ENCODE measurements at regions not wholly inside any gene's neighbourhood (a gene's known extent, or its start where the extent isn't known, plus 50 kb on each side); places are given as distances from the start of the nearest gene placed in this dataset.

- no peaks in the 10 kb centered on the region for H3K9me2 ChIP-seq (ENCODE audit: insufficient read depth)
- intact Hi-C loops (cut with micrococcal nuclease), result no loop called here
- ChIA-PET RAD21 (ENCODE audit: low non-redundant PET in 1 of 2, low total read pairs in 2 of 2, uncharacterized antibody in 2 of 2, unreplicated experiment in 2 of 2) (no interaction called here), CTCF (no interaction called here), POLR2A (no interaction called here)
- no peaks in the 10 kb centered on the region for H3K4me1 ChIP-seq (ENCODE audit: control insufficient read depth in 1 of 2, insufficient read depth in 2 of 2, low read length in 2 of 2)
- no peaks in the 10 kb centered on the region for H3K27me3 ChIP-seq (ENCODE audit: insufficient read depth, low read length)
- no peaks in the 10 kb centered on the region for H3K79me2 ChIP-seq (ENCODE audit: insufficient read depth, low read length)
- H3K27ac ChIP-seq (ENCODE audit: low read depth, low read length), result no peak overlapping the region
- BruUV-seq (replicated peaks), result no TSS peak
- TF ChIP-seq YY1 (IDR thresholded peaks at IDR 0.05; ENCODE audit: extremely low read depth, insufficient replicate concordance, low read depth, low read length) (no peak), ATF3 (IDR thresholded peaks at IDR 0.05) (no peak), CEBPB (IDR thresholded peaks at IDR 0.05; ENCODE audit: low read depth) (no peak), EGR1 (IDR thresholded peaks at IDR 0.05; ENCODE audit: low read depth) (no peak), CBX3 (IDR thresholded peaks at IDR 0.05; ENCODE audit: low read depth) (no peak), ZBTB33 (IDR thresholded peaks at IDR 0.05; ENCODE audit: extremely low read depth, insufficient replicate concordance, low read length) (no peak), EZH2 (IDR thresholded peaks at IDR 0.05) (no peak), POLR2AphosphoS5 (IDR thresholded peaks at IDR 0.05; ENCODE audit: low read depth, low read length) (no peak), ZNF274 (IDR thresholded peaks at IDR 0.05; ENCODE audit: low read depth, low read length) (no peak), SIN3A (IDR thresholded peaks at IDR 0.05; ENCODE audit: low read depth) (no peak), TCF7L2 (IDR thresholded peaks at IDR 0.05; ENCODE audit: borderline replicate concordance, extremely low read depth, insufficient read depth, insufficient read length) (no peak), ZFX (IDR thresholded peaks at IDR 0.05) (no peak), ELF1 (IDR thresholded peaks at IDR 0.05; ENCODE audit: borderline replicate concordance, low read depth) (no peak)
- TF ChIP-seq, protein P1, sequence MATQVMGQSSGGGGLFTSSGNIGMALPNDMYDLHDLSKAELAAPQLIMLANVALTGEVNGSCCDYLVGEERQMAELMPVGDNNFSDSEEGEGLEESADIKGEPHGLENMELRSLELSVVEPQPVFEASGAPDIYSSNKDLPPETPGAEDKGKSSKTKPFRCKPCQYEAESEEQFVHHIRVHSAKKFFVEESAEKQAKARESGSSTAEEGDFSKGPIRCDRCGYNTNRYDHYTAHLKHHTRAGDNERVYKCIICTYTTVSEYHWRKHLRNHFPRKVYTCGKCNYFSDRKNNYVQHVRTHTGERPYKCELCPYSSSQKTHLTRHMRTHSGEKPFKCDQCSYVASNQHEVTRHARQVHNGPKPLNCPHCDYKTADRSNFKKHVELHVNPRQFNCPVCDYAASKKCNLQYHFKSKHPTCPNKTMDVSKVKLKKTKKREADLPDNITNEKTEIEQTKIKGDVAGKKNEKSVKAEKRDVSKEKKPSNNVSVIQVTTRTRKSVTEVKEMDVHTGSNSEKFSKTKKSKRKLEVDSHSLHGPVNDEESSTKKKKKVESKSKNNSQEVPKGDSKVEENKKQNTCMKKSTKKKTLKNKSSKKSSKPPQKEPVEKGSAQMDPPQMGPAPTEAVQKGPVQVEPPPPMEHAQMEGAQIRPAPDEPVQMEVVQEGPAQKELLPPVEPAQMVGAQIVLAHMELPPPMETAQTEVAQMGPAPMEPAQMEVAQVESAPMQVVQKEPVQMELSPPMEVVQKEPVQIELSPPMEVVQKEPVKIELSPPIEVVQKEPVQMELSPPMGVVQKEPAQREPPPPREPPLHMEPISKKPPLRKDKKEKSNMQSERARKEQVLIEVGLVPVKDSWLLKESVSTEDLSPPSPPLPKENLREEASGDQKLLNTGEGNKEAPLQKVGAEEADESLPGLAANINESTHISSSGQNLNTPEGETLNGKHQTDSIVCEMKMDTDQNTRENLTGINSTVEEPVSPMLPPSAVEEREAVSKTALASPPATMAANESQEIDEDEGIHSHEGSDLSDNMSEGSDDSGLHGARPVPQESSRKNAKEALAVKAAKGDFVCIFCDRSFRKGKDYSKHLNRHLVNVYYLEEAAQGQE (IDR thresholded peaks at IDR 0.05; ENCODE audit: low read depth), result no peak
- H3K4me2 ChIP-seq (ENCODE audit: low read length), result no peak overlapping the region
- ATAC-seq (no peak), DNase-seq (ENCODE audit: low read depth, low spot score) (no peak)
- no peak overlapping the region for H3K4me3 ChIP-seq (replicated peaks in 1 of 2; ENCODE audit: low read depth in 1 of 2, low read length in 2 of 2)
- H4K20me1 ChIP-seq (ENCODE audit: insufficient read depth), result no peaks in the 10 kb centered on the region
- H3K9me3 ChIP-seq (ENCODE audit: control insufficient read depth in 1 of 2, insufficient read depth in 1 of 2, low read depth in 1 of 2, low read length in 2 of 2), result no peaks in the 10 kb centered on the region
- H3K36me3 ChIP-seq (ENCODE audit: control insufficient read depth in 1 of 2, insufficient read depth in 2 of 2, low read length in 2 of 2), result no peaks in the 10 kb centered on the region
- H3K9ac ChIP-seq (ENCODE audit: low read length), result no peak overlapping the region
- no peak overlapping the region for H2AFZ ChIP-seq (ENCODE audit: low read depth, low read length, poor library complexity, severe bottlenecking)
Measured at GRCh38 chr6:82602776-82603175, 239.2 kb downstream of the TPBG start.
